ENCODE measurements at regions not wholly inside any gene's neighbourhood (a gene's known extent, or its start where the extent isn't known, plus 50 kb on each side); places are given as distances from the start of the nearest gene placed in this dataset.

GRCh38 chr7:47008461-47008860 is 573.5 kb downstream of the TNS3 start:
- 90 to 100% methylated on average over 1 of the region's 1 CpG for WGBS, 2 experiments

GRCh38 chr7:47007471-47007870 is 574.4 kb downstream of the TNS3 start:
- Histone ChIP-seq H3K9me3 (ENCODE audit: control insufficient read depth, low read length) (no peaks in the 10 kb centered on the region), H3K27me3 (ENCODE audit: control insufficient read depth, insufficient read depth, low read length, poor library complexity, severe bottlenecking) (no peaks in the 10 kb centered on the region), H3K4me3 (ENCODE audit: insufficient read depth, low read depth, low read length) (no peak overlapping the region), H3K36me3 (ENCODE audit: control insufficient read depth, insufficient read depth, low read length) (no peaks in the 10 kb centered on the region), H3K27ac (ENCODE audit: insufficient read depth, low read depth, low read length, poor library complexity, severe bottlenecking) (no peak overlapping the region), H3K4me1 (ENCODE audit: control insufficient read depth, insufficient read depth, low read length) (peaks cover 5% of the 10 kb centered on the region)
- WGBS, 2 experiments, result 91 to 92% methylated on average over 4 to 5 of the region's 5 CpGs

More at GRCh38 chr7:47008461-47008860, 573.5 kb downstream of the TNS3 start:
- Histone ChIP-seq H3K4me1 (ENCODE audit: control insufficient read depth, insufficient read depth, low read length) (peaks cover 5% of the 10 kb centered on the region), H3K9me3 (ENCODE audit: control insufficient read depth, low read length) (no peaks in the 10 kb centered on the region), H3K4me3 (ENCODE audit: insufficient read depth, low read depth, low read length) (no peak overlapping the region), H3K36me3 (ENCODE audit: control insufficient read depth, insufficient read depth, low read length) (no peaks in the 10 kb centered on the region), H3K27ac (ENCODE audit: insufficient read depth, low read depth, low read length, poor library complexity, severe bottlenecking) (no peak overlapping the region), H3K27me3 (ENCODE audit: control insufficient read depth, insufficient read depth, low read length, poor library complexity, severe bottlenecking) (no peaks in the 10 kb centered on the region)

- H3K27me3 ChIP-seq (ENCODE audit: control insufficient read depth, insufficient read depth, low read length, poor library complexity, severe bottlenecking), result no peaks in the 10 kb centered on the region
- no peaks in the 10 kb centered on the region for H3K36me3 ChIP-seq (ENCODE audit: control insufficient read depth, insufficient read depth, low read length)
- H3K27ac ChIP-seq (ENCODE audit: insufficient read depth, low read depth, low read length, poor library complexity, severe bottlenecking), result no peak overlapping the region
- H3K4me1 ChIP-seq (ENCODE audit: control insufficient read depth, insufficient read depth, low read length), result no peaks in the 10 kb centered on the region
- WGBS, 2 experiments, result 82 to 88% methylated on average over 1 of the region's 1 CpG
- H3K4me3 ChIP-seq (ENCODE audit: insufficient read depth, low read depth, low read length), result no peak overlapping the region
- H3K9me3 ChIP-seq (ENCODE audit: control insufficient read depth, low read length), result no peaks in the 10 kb centered on the region
These were observed 581.4 kb downstream of the TNS3 start for GRCh38 chr7:47000561-47000960.

DNA sequence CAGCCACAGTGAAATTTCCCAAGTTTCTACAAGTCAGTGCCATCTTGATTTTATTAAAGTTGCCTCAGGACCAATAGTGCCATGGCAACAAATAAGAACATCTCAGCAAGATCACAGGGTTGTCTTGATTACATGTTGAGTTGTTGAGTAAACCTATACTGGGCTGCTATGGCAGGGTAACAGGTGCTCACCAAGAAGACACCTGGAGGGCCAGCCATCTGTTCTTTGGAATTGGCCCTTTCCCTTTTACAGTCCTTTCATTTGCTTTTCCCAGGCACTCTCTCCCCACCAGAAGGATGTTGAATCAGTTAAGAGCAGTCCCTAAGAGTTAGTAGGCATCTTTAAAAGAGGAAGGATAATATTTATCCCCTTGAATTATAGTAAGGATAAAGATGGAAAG is 582.0 kb downstream of the TNS3 start:
- Histone ChIP-seq H3K36me3 (ENCODE audit: control insufficient read depth, insufficient read depth, low read length) (no peaks in the 10 kb centered on the region), H3K9me3 (ENCODE audit: control insufficient read depth, low read length) (no peaks in the 10 kb centered on the region), H3K4me3 (ENCODE audit: insufficient read depth, low read depth, low read length) (no peak overlapping the region), H3K27me3 (ENCODE audit: control insufficient read depth, insufficient read depth, low read length, poor library complexity, severe bottlenecking) (no peaks in the 10 kb centered on the region), H3K4me1 (ENCODE audit: control insufficient read depth, insufficient read depth, low read length) (no peaks in the 10 kb centered on the region), H3K27ac (ENCODE audit: insufficient read depth, low read depth, low read length, poor library complexity, severe bottlenecking) (no peak overlapping the region)

- Histone ChIP-seq H3K27ac (ENCODE audit: insufficient read depth, low read depth, low read length, poor library complexity, severe bottlenecking) (no peak overlapping the region), H3K9me3 (ENCODE audit: control insufficient read depth, low read length) (no peaks in the 10 kb centered on the region), H3K36me3 (ENCODE audit: control insufficient read depth, insufficient read depth, low read length) (no peaks in the 10 kb centered on the region), H3K4me1 (ENCODE audit: control insufficient read depth, insufficient read depth, low read length) (no peaks in the 10 kb centered on the region), H3K4me3 (ENCODE audit: insufficient read depth, low read depth, low read length) (no peak overlapping the region), H3K27me3 (ENCODE audit: control insufficient read depth, insufficient read depth, low read length, poor library complexity, severe bottlenecking) (no peaks in the 10 kb centered on the region)
- 94 to 97% methylated on average over 3 of the region's 3 CpGs for WGBS, 2 experiments
These were observed 584.9 kb downstream of the TNS3 start for GRCh38 chr7:46996972-46997371.

GRCh38 chr7:46993396-46993795 is 588.5 kb downstream of the TNS3 start:
- Histone ChIP-seq H3K4me1 (ENCODE audit: control insufficient read depth, insufficient read depth, low read length) (no peaks in the 10 kb centered on the region), H3K27me3 (ENCODE audit: control insufficient read depth, insufficient read depth, low read length, poor library complexity, severe bottlenecking) (no peaks in the 10 kb centered on the region), H3K9me3 (ENCODE audit: control insufficient read depth, low read length) (no peaks in the 10 kb centered on the region), H3K36me3 (ENCODE audit: control insufficient read depth, insufficient read depth, low read length) (no peaks in the 10 kb centered on the region), H3K4me3 (ENCODE audit: insufficient read depth, low read depth, low read length) (no peak overlapping the region), H3K27ac (ENCODE audit: insufficient read depth, low read depth, low read length, poor library complexity, severe bottlenecking) (no peak overlapping the region)
- 85 to 96% methylated on average over 3 of the region's 3 CpGs for WGBS, 2 experiments

DNA sequence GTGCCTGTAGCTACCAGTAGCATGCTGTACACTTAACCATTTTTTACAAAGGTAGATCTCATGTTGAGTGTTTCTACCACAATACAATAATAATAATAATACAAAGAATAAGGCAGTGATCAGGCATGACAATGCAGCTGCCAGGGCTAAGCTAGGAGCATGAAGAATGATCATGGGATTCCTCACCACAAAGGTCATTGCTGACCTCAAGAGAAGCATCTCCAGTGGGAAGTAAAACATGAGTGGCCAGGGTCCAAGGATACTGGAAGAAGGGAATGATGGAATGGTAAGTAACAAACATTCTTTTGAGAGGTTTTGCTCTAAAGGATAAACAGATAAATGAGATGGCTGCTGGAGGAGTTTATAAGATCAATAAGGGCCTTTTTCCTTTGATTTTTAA is 591.1 kb downstream of the TNS3 start:
- H3K4me1 ChIP-seq (ENCODE audit: control insufficient read depth, insufficient read depth, low read length), result no peaks in the 10 kb centered on the region
- H3K27ac ChIP-seq (ENCODE audit: insufficient read depth, low read depth, low read length, poor library complexity, severe bottlenecking), result no peak overlapping the region
- H3K9me3 ChIP-seq (ENCODE audit: control insufficient read depth, low read length), result no peaks in the 10 kb centered on the region
- no peaks in the 10 kb centered on the region for H3K27me3 ChIP-seq (ENCODE audit: control insufficient read depth, insufficient read depth, low read length, poor library complexity, severe bottlenecking)
- H3K36me3 ChIP-seq (ENCODE audit: control insufficient read depth, insufficient read depth, low read length), result no peaks in the 10 kb centered on the region
- no peak overlapping the region for H3K4me3 ChIP-seq (ENCODE audit: insufficient read depth, low read depth, low read length)

DNA sequence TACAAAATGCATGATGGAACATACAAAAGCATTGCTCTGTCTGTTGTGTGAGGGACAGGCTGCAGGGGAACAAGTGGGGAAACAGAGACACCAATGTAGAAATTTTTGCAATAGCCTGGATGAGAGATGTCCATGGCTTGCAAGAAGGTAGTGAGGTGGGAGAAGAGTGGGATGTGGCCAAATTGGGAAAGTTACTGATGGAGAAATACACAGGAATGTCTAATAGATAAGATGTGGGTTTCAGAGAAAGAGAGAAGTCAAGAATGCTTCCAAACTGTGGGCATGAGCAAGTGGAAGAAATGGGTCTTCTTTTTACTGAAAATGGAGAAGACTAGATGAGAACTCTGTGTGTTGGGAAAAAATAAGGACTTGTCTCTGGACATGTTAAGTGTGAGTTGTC is 592.7 kb downstream of the TNS3 start:
- Histone ChIP-seq H3K36me3 (ENCODE audit: control insufficient read depth, insufficient read depth, low read length) (no peaks in the 10 kb centered on the region), H3K4me3 (ENCODE audit: insufficient read depth, low read depth, low read length) (no peak overlapping the region), H3K27ac (ENCODE audit: insufficient read depth, low read depth, low read length, poor library complexity, severe bottlenecking) (no peak overlapping the region), H3K9me3 (ENCODE audit: control insufficient read depth, low read length) (no peaks in the 10 kb centered on the region), H3K27me3 (ENCODE audit: control insufficient read depth, insufficient read depth, low read length, poor library complexity, severe bottlenecking) (no peaks in the 10 kb centered on the region), H3K4me1 (ENCODE audit: control insufficient read depth, insufficient read depth, low read length) (no peaks in the 10 kb centered on the region)

GRCh38 chr7:46982928-46983327 is 599.0 kb downstream of the TNS3 start:
- H3K4me1 ChIP-seq (ENCODE audit: control insufficient read depth, insufficient read depth, low read length), result no peaks in the 10 kb centered on the region
- H3K4me3 ChIP-seq (ENCODE audit: insufficient read depth, low read depth, low read length), result no peak overlapping the region
- H3K9me3 ChIP-seq (ENCODE audit: control insufficient read depth, low read length), result no peaks in the 10 kb centered on the region
- H3K27ac ChIP-seq (ENCODE audit: insufficient read depth, low read depth, low read length, poor library complexity, severe bottlenecking), result peak overlapping the region; percentile 33
- no peaks in the 10 kb centered on the region for H3K27me3 ChIP-seq (ENCODE audit: control insufficient read depth, insufficient read depth, low read length, poor library complexity, severe bottlenecking)
- WGBS, 2 experiments, result 92 to 93% methylated on average over 7 to 8 of the region's 8 CpGs
- no peaks in the 10 kb centered on the region for H3K36me3 ChIP-seq (ENCODE audit: control insufficient read depth, insufficient read depth, low read length)

DNA sequence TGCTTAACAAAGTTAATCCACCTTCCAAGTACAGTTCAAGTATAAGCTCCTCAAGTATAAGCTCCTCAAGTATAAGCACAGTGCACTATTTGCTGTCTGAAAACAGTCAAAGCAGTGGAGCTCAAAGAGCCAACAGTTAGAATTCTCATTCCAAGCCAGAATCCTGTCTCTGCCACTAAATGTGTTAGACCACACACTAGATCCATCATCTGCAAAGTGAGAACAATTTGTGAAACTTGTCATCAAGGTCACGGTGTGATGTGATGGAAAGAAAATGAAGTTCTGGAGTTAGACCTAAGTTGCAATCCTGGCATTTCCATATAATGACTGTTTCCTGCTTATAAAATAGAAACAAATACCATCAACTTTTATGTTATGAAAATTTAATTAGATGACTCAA is 602.5 kb downstream of the TNS3 start:
- no peaks in the 10 kb centered on the region for H3K4me1 ChIP-seq (ENCODE audit: control insufficient read depth, insufficient read depth, low read length)
- H3K9me3 ChIP-seq (ENCODE audit: control insufficient read depth, low read length), result no peaks in the 10 kb centered on the region
- no peaks in the 10 kb centered on the region for H3K36me3 ChIP-seq (ENCODE audit: control insufficient read depth, insufficient read depth, low read length)
- 100% methylated on average over 1 of the region's 1 CpG; no CpG with 5 or more reads in 1 of the 2 experiments for WGBS, 2 experiments
- H3K4me3 ChIP-seq (ENCODE audit: insufficient read depth, low read depth, low read length), result no peak overlapping the region
- no peaks in the 10 kb centered on the region for H3K27me3 ChIP-seq (ENCODE audit: control insufficient read depth, insufficient read depth, low read length, poor library complexity, severe bottlenecking)
- no peak overlapping the region for H3K27ac ChIP-seq (ENCODE audit: insufficient read depth, low read depth, low read length, poor library complexity, severe bottlenecking)

DNA sequence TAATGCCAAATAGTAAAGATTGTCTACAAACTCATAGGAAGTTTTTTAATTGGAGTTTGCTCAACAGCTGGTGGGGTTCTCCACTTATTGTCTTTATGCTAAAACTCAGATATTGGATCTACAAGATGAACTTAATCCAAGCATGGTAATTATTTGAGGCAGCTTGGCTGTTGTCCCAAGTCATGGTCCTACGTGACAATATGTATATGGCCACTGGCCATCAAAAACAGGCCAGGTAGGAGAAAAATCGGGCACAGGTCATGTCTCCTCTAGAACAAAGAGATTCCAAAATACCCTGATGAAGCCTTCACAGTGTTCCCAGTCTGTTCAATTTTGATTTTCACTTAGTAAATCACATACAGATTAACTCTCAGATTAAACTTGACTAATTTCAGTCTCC is 606.4 kb downstream of the TNS3 start:
- Histone ChIP-seq H3K27ac (ENCODE audit: insufficient read depth, low read depth, low read length, poor library complexity, severe bottlenecking) (no peak overlapping the region), H3K36me3 (ENCODE audit: control insufficient read depth, insufficient read depth, low read length) (no peaks in the 10 kb centered on the region), H3K9me3 (ENCODE audit: control insufficient read depth, low read length) (no peaks in the 10 kb centered on the region), H3K27me3 (ENCODE audit: control insufficient read depth, insufficient read depth, low read length, poor library complexity, severe bottlenecking) (no peaks in the 10 kb centered on the region), H3K4me3 (ENCODE audit: insufficient read depth, low read depth, low read length) (no peak overlapping the region), H3K4me1 (ENCODE audit: control insufficient read depth, insufficient read depth, low read length) (no peaks in the 10 kb centered on the region)
- WGBS, 2 experiments, result 91 to 95% methylated on average over 2 of the region's 2 CpGs
